ENCODE measurements at regions not wholly inside any gene's neighbourhood (a gene's known extent, or its start where the extent isn't known, plus 50 kb on each side); places are given as distances from the start of the nearest gene placed in this dataset.
"Not testable (repeated sequence)": the region's sequence is repeated elsewhere in the genome, so short reads cannot be mapped to it uniquely, and the experiment has no call there.

- no peak for DNase-seq
Observed at GRCh38 chr1:38658883-38659282, 200.7 kb downstream of the RRAGC start.

GRCh38 chr1:38657873-38658272, 201.7 kb downstream of the RRAGC start:
- DNase-seq, result no peak

GRCh38 chr1:38657207-38657840, 202.2 kb downstream of the RRAGC start:
- DNase-seq, result no peak

- no peak for DNase-seq
Observed at GRCh38 chr1:38656726-38657125, 202.8 kb downstream of the RRAGC start.

GRCh38 chr1:38652217-38652616, 207.4 kb downstream of the RRAGC start:
- DNase-seq, result no peak

GRCh38 chr1:38651669-38652068, 207.9 kb downstream of the RRAGC start:
- no peak for DNase-seq

GRCh38 chr1:38648417-38648816, 211.2 kb downstream of the RRAGC start:
- DNase-seq, result no peak

GRCh38 chr1:38647341-38647740, 212.2 kb downstream of the RRAGC start:
- DNase-seq, result not testable (repeated sequence)

- no peak for DNase-seq
Observed at GRCh38 chr1:38644092-38644491, 215.5 kb downstream of the RRAGC start.

GRCh38 chr1:38641661-38642060, 217.9 kb downstream of the RRAGC start:
- DNase-seq, result no peak

- no peak for DNase-seq
Observed at GRCh38 chr1:38640371-38640770, 219.2 kb downstream of the RRAGC start.

- no peak for DNase-seq
Observed at GRCh38 chr1:38628241-38628640, 231.3 kb downstream of the RRAGC start.

- no peak for DNase-seq
Observed at GRCh38 chr1:38625939-38626338, 233.6 kb downstream of the RRAGC start.

GRCh38 chr1:38624336-38625039, 235.1 kb downstream of the RRAGC start:
- DNase-seq, result no peak

GRCh38 chr1:38623529-38623928, 236.0 kb downstream of the RRAGC start:
- DNase-seq, result no peak

GRCh38 chr1:38622197-38622596, 237.4 kb downstream of the RRAGC start:
- DNase-seq, result no peak

- DNase-seq, result no peak
Observed at GRCh38 chr1:38616846-38617245, 242.7 kb downstream of the RRAGC start.

GRCh38 chr1:38615680-38616079, 243.9 kb downstream of the RRAGC start:
- DNase-seq, result no peak

GRCh38 chr1:38614861-38615260, 244.7 kb downstream of the RRAGC start:
- no peak for DNase-seq

GRCh38 chr1:38613996-38614395, 245.6 kb downstream of the RRAGC start:
- no peak for DNase-seq

GRCh38 chr1:38612951-38613350, 246.6 kb downstream of the RRAGC start:
- no peak for DNase-seq

GRCh38 chr1:38611664-38612211, 247.8 kb downstream of the RRAGC start:
- no peak for DNase-seq

- DNase-seq, result no peak
Observed at GRCh38 chr1:38609166-38610025, 250.2 kb downstream of the RRAGC start.
